Astrocyte (in vitro differentiated cells and primary cell): ENCODE measurements at regions not wholly inside any gene's neighbourhood (a gene's known extent, or its start where the extent isn't known, plus 50 kb on each side); places are given as distances from the start of the nearest gene placed in this dataset.

ENCODE experiments used
- EZH2 ChIP-seq: IDR thresholded peaks from 2 replicates; pipeline ENCODE4 v1.6.1; 2012; ENCODE audit warnings: mild to moderate bottlenecking, low read length, inconsistent platforms; ENCODE audit not compliant: insufficient read depth
- TF ChIP-seq, protein P1 (sequence below): IDR thresholded peaks from 2 replicates; pipeline ENCODE4 v1.5.1; 2011; ENCODE audit warnings: low read depth, mild to moderate bottlenecking, inconsistent platforms, low read length, moderate library complexity; ENCODE audit not compliant: insufficient read depth

DNA sequence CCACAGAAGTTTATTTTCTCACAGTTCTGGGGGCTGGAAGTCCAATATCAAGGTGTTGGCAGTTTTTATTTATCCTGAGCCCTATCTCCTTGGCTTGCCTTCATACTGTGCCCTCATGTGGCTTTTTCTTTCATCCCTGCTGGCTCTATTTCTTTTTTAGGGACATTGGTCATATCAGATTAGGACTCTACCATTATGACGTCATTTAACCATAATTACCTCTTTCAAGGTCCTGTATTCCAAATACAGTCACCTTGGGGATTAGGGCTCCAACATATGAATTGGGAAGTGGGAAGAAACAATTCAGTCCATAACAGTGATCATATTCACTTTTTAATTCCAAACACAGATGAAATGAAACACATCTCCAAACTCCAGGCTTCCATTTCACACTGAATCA lies 286.0 kb downstream of the SUCLG1 start:
- TF ChIP-seq, protein P1, sequence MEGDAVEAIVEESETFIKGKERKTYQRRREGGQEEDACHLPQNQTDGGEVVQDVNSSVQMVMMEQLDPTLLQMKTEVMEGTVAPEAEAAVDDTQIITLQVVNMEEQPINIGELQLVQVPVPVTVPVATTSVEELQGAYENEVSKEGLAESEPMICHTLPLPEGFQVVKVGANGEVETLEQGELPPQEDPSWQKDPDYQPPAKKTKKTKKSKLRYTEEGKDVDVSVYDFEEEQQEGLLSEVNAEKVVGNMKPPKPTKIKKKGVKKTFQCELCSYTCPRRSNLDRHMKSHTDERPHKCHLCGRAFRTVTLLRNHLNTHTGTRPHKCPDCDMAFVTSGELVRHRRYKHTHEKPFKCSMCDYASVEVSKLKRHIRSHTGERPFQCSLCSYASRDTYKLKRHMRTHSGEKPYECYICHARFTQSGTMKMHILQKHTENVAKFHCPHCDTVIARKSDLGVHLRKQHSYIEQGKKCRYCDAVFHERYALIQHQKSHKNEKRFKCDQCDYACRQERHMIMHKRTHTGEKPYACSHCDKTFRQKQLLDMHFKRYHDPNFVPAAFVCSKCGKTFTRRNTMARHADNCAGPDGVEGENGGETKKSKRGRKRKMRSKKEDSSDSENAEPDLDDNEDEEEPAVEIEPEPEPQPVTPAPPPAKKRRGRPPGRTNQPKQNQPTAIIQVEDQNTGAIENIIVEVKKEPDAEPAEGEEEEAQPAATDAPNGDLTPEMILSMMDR: no peak
- TF ChIP-seq EZH2: no peak
